ENCODE measurements at regions not wholly inside any gene's neighbourhood (a gene's known extent, or its start where the extent isn't known, plus 50 kb on each side); places are given as distances from the start of the nearest gene placed in this dataset.

GRCh38 chr14:45426685-45427282, 173.8 kb upstream of the MIS18BP1 start:
- TF ChIP-seq, protein P1, sequence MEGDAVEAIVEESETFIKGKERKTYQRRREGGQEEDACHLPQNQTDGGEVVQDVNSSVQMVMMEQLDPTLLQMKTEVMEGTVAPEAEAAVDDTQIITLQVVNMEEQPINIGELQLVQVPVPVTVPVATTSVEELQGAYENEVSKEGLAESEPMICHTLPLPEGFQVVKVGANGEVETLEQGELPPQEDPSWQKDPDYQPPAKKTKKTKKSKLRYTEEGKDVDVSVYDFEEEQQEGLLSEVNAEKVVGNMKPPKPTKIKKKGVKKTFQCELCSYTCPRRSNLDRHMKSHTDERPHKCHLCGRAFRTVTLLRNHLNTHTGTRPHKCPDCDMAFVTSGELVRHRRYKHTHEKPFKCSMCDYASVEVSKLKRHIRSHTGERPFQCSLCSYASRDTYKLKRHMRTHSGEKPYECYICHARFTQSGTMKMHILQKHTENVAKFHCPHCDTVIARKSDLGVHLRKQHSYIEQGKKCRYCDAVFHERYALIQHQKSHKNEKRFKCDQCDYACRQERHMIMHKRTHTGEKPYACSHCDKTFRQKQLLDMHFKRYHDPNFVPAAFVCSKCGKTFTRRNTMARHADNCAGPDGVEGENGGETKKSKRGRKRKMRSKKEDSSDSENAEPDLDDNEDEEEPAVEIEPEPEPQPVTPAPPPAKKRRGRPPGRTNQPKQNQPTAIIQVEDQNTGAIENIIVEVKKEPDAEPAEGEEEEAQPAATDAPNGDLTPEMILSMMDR (IDR thresholded peaks at IDR 0.05): peak in 4 of 7 experiments; percentile 44 to 71 (median 51)
- no peak for TF ChIP-seq POLR2A (IDR thresholded peaks at IDR 0.05)
- WGBS, 5 donors: 0 to 4% (median 1%) methylated on average over 2 of the region's 2 CpGs
- DNase-seq: peak in 1 of 2 donors; percentile 55

DNA sequence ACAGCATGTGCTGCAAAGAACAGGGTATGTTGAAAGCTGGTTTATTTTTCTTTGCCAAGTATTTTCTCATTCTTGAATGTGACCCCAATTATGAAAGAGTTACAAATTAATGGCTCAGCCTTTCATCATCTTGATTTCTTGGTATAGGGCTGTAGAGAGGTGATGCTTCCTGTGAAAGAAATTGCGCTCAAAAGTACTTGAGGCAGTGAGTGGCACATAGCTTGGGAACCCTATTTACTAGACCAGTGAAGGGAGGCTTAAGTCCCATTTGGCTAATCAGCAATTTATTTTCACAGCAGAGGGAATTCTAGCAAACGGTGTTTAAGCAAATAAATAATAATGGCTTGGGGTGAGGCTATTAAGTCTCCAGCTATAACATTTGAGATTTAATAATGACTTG, 153.9 kb upstream of the MIS18BP1 start:
- Histone ChIP-seq H3K4me3 (no peak overlapping the region), H3K27ac (no peak overlapping the region), H3K4me1 (no peaks in the 10 kb centered on the region), H3K9me3 (peaks cover 0 to 8% (median 7%) of the 10 kb centered on the region in 4 donors), H3K36me3 (no peaks in the 10 kb centered on the region), H3K27me3 (no peaks in the 10 kb centered on the region)
- DNase-seq: no peak
- 58 to 76% (median 62%) methylated on average over 2 of the region's 2 CpGs for WGBS, 5 donors
- intact Hi-C loops (cut with DNase I; ENCODE audit: low total_unique reads): no loop called here
- TF ChIP-seq, protein P1 (IDR thresholded peaks at IDR 0.05): no peak
- TF ChIP-seq POLR2A (IDR thresholded peaks at IDR 0.05) (no peak), EP300 (IDR thresholded peaks at IDR 0.05) (no peak), POLR2AphosphoS5 (IDR thresholded peaks at IDR 0.05) (no peak)

More at GRCh38 chr14:45426685-45427282, 173.8 kb upstream of the MIS18BP1 start:
- intact Hi-C loops (cut with DNase I; ENCODE audit: low total_unique reads): no loop called here
- H3K36me3 ChIP-seq: no peaks in the 10 kb centered on the region
- H3K4me1 ChIP-seq: no peaks in the 10 kb centered on the region
- H3K4me3 ChIP-seq: no peak overlapping the region
- no peaks in the 10 kb centered on the region for H3K27me3 ChIP-seq
- H3K27ac ChIP-seq: no peak overlapping the region
- no peaks in the 10 kb centered on the region for H3K9me3 ChIP-seq

DNA sequence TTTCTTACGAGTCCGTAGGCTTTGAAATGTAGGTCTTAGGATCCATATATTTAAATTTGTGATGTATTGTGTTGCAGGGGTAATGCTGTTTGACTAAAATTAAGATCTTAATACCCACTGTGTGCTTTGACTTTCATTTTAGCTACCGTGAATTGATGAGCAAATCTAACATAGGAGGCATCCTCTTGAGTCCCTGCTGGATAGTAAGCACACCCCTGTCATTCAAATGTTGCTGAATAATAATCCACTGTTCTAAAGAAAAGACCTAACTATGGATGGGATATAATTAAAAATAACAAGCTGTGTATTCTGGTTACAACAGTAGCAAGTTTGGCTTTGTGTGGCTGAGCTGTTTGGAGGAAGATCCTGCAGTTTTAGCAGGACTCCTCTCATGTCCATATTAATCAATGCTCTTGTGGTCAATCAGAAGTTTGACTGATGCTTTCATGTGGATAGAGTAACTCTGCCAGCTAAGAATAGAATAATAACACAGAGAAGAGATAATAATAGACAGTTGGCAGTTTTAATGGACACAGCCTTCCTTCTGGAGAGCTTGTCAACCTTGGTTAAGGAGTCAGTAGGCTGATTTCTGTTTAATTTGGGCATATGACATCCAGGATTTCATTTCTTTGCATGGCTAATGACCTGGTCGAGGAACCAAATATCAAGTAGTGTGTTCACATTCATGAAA, 148.1 kb upstream of the MIS18BP1 start:
- Histone ChIP-seq H3K27me3 (no peaks in the 10 kb centered on the region), H3K4me3 (no peak overlapping the region), H3K27ac (no peak overlapping the region), H3K9me3 (peaks cover 0 to 7% (median 0%) of the 10 kb centered on the region in 4 donors), H3K36me3 (no peaks in the 10 kb centered on the region), H3K4me1 (no peaks in the 10 kb centered on the region)
- 29 to 47% (median 41%) methylated on average over 4 of the region's 4 CpGs for WGBS, 5 donors
- intact Hi-C loops (cut with DNase I; ENCODE audit: low total_unique reads): no loop called here
- DNase-seq: no peak
- no peak for TF ChIP-seq POLR2AphosphoS5 (IDR thresholded peaks at IDR 0.05)
- no peak for TF ChIP-seq EP300 (IDR thresholded peaks at IDR 0.05)
- no peak for TF ChIP-seq POLR2A (IDR thresholded peaks at IDR 0.05)
- TF ChIP-seq, protein P1 (IDR thresholded peaks at IDR 0.05): no peak

GRCh38 chr14:45400509-45400908, 147.5 kb upstream of the MIS18BP1 start:
- DNase-seq: no peak
- Histone ChIP-seq H3K27me3 (no peaks in the 10 kb centered on the region), H3K9me3 (peaks cover 0 to 7% (median 0%) of the 10 kb centered on the region in 4 donors), H3K36me3 (no peaks in the 10 kb centered on the region), H3K4me1 (no peaks in the 10 kb centered on the region), H3K4me3 (no peak overlapping the region), H3K27ac (no peak overlapping the region)
- TF ChIP-seq EP300 (IDR thresholded peaks at IDR 0.05) (no peak), POLR2AphosphoS5 (IDR thresholded peaks at IDR 0.05) (no peak), POLR2A (IDR thresholded peaks at IDR 0.05) (no peak)
- TF ChIP-seq, protein P1 (IDR thresholded peaks at IDR 0.05): no peak
- intact Hi-C loops (cut with DNase I; ENCODE audit: low total_unique reads): no loop called here
- 40 to 47% (median 43%) methylated on average over 1 of the region's 1 CpG for WGBS, 5 donors
